ENCODE measurements at regions not wholly inside any gene's neighbourhood (a gene's known extent, or its start where the extent isn't known, plus 50 kb on each side); places are given as distances from the start of the nearest gene placed in this dataset.

- DNase-seq (ENCODE audit: low spot score) = no peak
- no peak overlapping the region for H3K27ac ChIP-seq
- no peak overlapping the region for H3K4me3 ChIP-seq
- TF ChIP-seq, protein P1, sequence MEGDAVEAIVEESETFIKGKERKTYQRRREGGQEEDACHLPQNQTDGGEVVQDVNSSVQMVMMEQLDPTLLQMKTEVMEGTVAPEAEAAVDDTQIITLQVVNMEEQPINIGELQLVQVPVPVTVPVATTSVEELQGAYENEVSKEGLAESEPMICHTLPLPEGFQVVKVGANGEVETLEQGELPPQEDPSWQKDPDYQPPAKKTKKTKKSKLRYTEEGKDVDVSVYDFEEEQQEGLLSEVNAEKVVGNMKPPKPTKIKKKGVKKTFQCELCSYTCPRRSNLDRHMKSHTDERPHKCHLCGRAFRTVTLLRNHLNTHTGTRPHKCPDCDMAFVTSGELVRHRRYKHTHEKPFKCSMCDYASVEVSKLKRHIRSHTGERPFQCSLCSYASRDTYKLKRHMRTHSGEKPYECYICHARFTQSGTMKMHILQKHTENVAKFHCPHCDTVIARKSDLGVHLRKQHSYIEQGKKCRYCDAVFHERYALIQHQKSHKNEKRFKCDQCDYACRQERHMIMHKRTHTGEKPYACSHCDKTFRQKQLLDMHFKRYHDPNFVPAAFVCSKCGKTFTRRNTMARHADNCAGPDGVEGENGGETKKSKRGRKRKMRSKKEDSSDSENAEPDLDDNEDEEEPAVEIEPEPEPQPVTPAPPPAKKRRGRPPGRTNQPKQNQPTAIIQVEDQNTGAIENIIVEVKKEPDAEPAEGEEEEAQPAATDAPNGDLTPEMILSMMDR (IDR thresholded peaks at IDR 0.05) = no peak
Observed at GRCh38 chr1:9453779-9454418, 85.4 kb upstream of the SLC25A33 start.

- TF ChIP-seq, protein P1 (IDR thresholded peaks at IDR 0.05) = no peak
- no peak overlapping the region for H3K4me3 ChIP-seq
- H3K27ac ChIP-seq = no peak overlapping the region
- no peak for DNase-seq (ENCODE audit: low spot score)
Observed at GRCh38 chr1:9454494-9455066, 84.7 kb upstream of the SLC25A33 start.

DNA sequence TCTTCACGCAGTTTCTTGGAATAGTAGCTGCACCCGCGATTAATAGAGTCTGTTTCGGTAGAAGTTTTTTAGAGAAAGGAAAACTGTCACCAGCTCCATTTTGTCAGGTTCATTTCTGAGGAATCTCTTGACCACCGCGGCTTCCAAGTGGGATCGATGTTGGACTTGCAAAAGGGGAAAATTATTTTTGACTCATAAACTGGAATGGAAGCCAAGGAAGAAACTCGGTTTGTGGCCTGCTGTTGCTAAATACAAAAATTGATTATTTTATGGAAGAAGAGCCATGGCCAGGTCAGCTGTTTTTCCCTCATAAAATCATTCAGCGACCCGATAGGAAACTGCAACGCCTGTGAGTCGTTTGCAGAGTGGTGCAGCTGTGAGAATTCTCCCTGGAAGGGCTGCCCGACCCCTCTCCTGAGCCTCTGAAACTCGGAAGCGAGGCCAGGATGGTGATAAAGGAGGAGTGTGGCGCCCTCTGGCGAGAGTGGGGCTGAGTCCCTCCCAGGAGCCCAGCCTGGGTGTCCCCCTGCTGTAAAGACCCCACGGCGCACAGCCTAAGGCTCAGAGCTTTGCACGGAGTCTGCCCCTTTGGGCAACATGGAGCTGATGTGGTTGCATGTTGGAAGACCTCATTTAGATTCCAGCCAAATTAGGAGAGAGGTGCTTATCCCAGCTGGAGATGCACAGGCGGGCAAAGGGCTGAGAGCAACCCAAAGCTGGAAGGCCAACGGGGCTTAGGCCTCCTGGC lies 83.6 kb upstream of the SLC25A33 start:
- Histone ChIP-seq H3K27ac (no peak overlapping the region), H3K4me3 (no peak overlapping the region)
- DNase-seq (ENCODE audit: low spot score) = no peak
- TF ChIP-seq, protein P1 (IDR thresholded peaks at IDR 0.05) = peak; percentile 60

- H3K27ac ChIP-seq = no peak overlapping the region
- H3K4me3 ChIP-seq = no peak overlapping the region
- no peak for DNase-seq (ENCODE audit: low spot score)
- TF ChIP-seq, protein P1 (IDR thresholded peaks at IDR 0.05) = no peak
Observed at GRCh38 chr1:9456833-9457232, 82.4 kb upstream of the SLC25A33 start.

DNA sequence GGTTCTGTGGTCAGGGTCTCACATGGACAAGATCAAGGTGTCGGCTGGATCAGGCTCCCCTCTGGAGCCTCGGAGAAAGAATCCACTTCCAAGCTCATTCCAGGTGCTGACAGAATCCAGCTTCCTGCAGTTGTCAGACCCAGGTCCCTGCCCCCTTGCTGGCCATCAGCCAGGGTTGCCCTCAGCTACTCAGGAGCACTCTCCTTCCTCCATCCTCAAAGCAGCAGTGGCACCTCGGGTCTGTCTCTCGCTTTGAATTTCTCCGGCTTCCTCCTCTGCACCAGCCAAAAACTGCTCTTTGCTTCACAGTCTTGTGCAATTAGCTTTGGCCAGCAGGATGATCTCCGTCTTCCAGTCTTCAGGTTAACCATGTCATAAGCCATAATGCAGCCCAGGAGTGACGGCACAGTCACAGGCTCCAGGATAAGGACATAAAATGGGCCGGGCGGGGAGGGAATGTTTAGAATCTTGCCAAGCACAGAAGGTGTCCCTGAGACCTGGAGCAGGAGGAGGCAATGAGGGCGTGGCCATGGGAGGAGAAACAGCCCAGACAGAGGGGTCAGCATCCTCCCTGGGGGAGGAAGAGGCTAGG lies 79.4 kb upstream of the SLC25A33 start:
- Histone ChIP-seq H3K4me3 (no peak overlapping the region), H3K27ac (no peak overlapping the region)
- TF ChIP-seq, protein P1 (IDR thresholded peaks at IDR 0.05) = no peak
- DNase-seq (ENCODE audit: low spot score) = no peak

GRCh38 chr1:9465640-9466039 lies 73.6 kb upstream of the SLC25A33 start:
- no peak overlapping the region for H3K4me3 ChIP-seq

More at GRCh38 chr1:9465640-9466039, 73.6 kb upstream of the SLC25A33 start:
- TF ChIP-seq, protein P1 (IDR thresholded peaks at IDR 0.05) = no peak
- no peak for DNase-seq (ENCODE audit: low spot score)
- no peak overlapping the region for H3K27ac ChIP-seq

Data from coronary artery (tissue), 2 donors.